ENCODE measurements at regions not wholly inside any gene's neighbourhood (a gene's known extent, or its start where the extent isn't known, plus 50 kb on each side); places are given as distances from the start of the nearest gene placed in this dataset.

- TF ChIP-seq, protein P1, sequence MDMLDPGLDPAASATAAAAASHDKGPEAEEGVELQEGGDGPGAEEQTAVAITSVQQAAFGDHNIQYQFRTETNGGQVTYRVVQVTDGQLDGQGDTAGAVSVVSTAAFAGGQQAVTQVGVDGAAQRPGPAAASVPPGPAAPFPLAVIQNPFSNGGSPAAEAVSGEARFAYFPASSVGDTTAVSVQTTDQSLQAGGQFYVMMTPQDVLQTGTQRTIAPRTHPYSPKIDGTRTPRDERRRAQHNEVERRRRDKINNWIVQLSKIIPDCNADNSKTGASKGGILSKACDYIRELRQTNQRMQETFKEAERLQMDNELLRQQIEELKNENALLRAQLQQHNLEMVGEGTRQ (IDR thresholded peaks at IDR 0.05): no peak
- TF ChIP-seq, protein P2, sequence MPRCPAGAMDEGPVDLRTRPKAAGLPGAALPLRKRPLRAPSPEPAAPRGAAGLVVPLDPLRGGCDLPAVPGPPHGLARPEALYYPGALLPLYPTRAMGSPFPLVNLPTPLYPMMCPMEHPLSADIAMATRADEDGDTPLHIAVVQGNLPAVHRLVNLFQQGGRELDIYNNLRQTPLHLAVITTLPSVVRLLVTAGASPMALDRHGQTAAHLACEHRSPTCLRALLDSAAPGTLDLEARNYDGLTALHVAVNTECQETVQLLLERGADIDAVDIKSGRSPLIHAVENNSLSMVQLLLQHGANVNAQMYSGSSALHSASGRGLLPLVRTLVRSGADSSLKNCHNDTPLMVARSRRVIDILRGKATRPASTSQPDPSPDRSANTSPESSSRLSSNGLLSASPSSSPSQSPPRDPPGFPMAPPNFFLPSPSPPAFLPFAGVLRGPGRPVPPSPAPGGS (IDR thresholded peaks at IDR 0.05): no peak
- no peak for TF ChIP-seq NPAS2 (CRISPR knock-in tag; IDR thresholded peaks at IDR 0.05; ENCODE audit: borderline replicate concordance)
- TF ChIP-seq CEBPB (IDR thresholded peaks at IDR 0.05): no peak
- no peak for TF ChIP-seq HES2 (IDR thresholded peaks at IDR 0.05)
- TF ChIP-seq TFCP2L1 (CRISPR knock-in tag; IDR thresholded peaks at IDR 0.05): no peak
- TF ChIP-seq ZC3H11A (IDR thresholded peaks at IDR 0.05): no peak
- no peak for TF ChIP-seq PHF8 (IDR thresholded peaks at IDR 0.05; ENCODE audit: borderline replicate concordance, low read depth)
- TF ChIP-seq PBX3 (IDR thresholded peaks at IDR 0.05): no peak
These were observed 190.0 kb upstream of the KYNU start (continued) for GRCh38 chr2:142687509-142687908.

DNA sequence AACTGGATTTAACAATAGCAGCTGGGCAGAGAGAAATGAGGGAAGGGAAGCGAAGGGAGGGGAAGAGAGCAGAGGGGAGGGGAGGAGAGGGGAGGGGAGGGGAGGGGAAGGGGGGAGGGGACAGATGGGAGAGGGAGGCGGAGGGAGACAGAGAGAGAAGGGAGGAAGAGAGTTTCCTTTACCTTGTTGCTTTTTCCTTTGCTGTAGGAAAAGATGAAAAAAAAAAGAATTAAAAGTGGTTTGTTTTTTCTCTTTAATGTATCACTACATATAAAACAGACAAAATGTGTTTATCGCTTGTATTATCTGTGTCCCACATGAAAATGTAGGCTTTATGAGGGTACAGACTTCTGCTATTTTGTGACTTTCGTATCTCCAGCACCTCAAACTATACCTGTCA, 190.4 kb upstream of the KYNU start:
- FAIRE-seq (no peak), DNase-seq (ENCODE audit: low read depth in 1 of 2, low spot score in 1 of 2) (no peak), ATAC-seq (no peak)
- ChIA-PET POLR2A (no interaction called here), CTCF (no interaction called here)
- Histone ChIP-seq H3K4me2 (no peak overlapping the region), H3K27ac (peak overlapping the region in 1 of 2 experiments; percentile 58; a peak in 3 of 6 replicates), H3K9me3 (peaks cover 10% of the 10 kb centered on the region; the same call in 2 of the 3 replicates), H3K4me3 (no peak overlapping the region), H3K4me1 (peaks cover 41% of the 10 kb centered on the region)
- TF ChIP-seq POLR2AphosphoS2 (conservative IDR thresholded peaks at IDR 0.05; ENCODE audit: low read length) (no peak), HOXB5 (CRISPR knock-in tag; IDR thresholded peaks at IDR 0.05) (no peak), BHLHE40 (IDR thresholded peaks at IDR 0.05; ENCODE audit: low read depth, low read length) (no peak), KDM1A (IDR thresholded peaks at IDR 0.05; ENCODE audit: low read depth) (no peak), CEBPB (IDR thresholded peaks at IDR 0.05) (no peak), MAFK (IDR thresholded peaks at IDR 0.05; ENCODE audit: partially characterized antibody) (no peak), MAZ (IDR thresholded peaks at IDR 0.05; ENCODE audit: borderline replicate concordance, low read depth, low read length) (no peak), HOXA7 (CRISPR knock-in tag; IDR thresholded peaks at IDR 0.05) (no peak), ELK1 (IDR thresholded peaks at IDR 0.05; ENCODE audit: low read depth, low read length) (no peak), KDM5A (IDR thresholded peaks at IDR 0.05) (no peak), CHD4 (IDR thresholded peaks at IDR 0.05; ENCODE audit: borderline replicate concordance) (no peak), HMGXB4 (CRISPR knock-in tag; IDR thresholded peaks at IDR 0.05; ENCODE audit: borderline replicate concordance) (no peak), ZSCAN20 (CRISPR knock-in tag; IDR thresholded peaks at IDR 0.05) (no peak), RNF2 (IDR thresholded peaks at IDR 0.05; ENCODE audit: borderline replicate concordance, low read depth) (no peak), ZNF302 (CRISPR knock-in tag; IDR thresholded peaks at IDR 0.05) (no peak), FOSL2 (IDR thresholded peaks at IDR 0.05) (no peak), FOSL2 (CRISPR knock-in tag; IDR thresholded peaks at IDR 0.05) (no peak)
- TF ChIP-seq, protein P3, sequence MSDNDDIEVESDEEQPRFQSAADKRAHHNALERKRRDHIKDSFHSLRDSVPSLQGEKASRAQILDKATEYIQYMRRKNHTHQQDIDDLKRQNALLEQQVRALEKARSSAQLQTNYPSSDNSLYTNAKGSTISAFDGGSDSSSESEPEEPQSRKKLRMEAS (IDR thresholded peaks at IDR 0.05): no peak
- TF ChIP-seq, protein P4, sequence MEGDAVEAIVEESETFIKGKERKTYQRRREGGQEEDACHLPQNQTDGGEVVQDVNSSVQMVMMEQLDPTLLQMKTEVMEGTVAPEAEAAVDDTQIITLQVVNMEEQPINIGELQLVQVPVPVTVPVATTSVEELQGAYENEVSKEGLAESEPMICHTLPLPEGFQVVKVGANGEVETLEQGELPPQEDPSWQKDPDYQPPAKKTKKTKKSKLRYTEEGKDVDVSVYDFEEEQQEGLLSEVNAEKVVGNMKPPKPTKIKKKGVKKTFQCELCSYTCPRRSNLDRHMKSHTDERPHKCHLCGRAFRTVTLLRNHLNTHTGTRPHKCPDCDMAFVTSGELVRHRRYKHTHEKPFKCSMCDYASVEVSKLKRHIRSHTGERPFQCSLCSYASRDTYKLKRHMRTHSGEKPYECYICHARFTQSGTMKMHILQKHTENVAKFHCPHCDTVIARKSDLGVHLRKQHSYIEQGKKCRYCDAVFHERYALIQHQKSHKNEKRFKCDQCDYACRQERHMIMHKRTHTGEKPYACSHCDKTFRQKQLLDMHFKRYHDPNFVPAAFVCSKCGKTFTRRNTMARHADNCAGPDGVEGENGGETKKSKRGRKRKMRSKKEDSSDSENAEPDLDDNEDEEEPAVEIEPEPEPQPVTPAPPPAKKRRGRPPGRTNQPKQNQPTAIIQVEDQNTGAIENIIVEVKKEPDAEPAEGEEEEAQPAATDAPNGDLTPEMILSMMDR (IDR thresholded peaks at IDR 0.05): no peak
- 86% methylated on average over 4 of the region's 4 CpGs for WGBS (ENCODE audit: missing lambda C conversion rate)

Data from A549 (cell line).